HAP-1 (cell line): ENCODE measurements at regions not wholly inside any gene's neighbourhood (a gene's known extent, or its start where the extent isn't known, plus 50 kb on each side); places are given as distances from the start of the nearest gene placed in this dataset.
"Not testable (repeated sequence)": the region's sequence is repeated elsewhere in the genome, so short reads cannot be mapped to it uniquely, and the experiment has no call there.

Experiments
- DNase-seq, 2 experiments: peaks; one replicate each; pipeline ENCODE4 v3.0.0-alpha.2; 2016 to 2020; ENCODE audit warnings: low spot score in 2 of 2
- H3K27me3 ChIP-seq: fragments of 250-450 bp; sonication (Bioruptor Pico); 2 replicates; pipeline ENCODE4 v1.5.1; 2020; ENCODE audit warnings: low read depth, mild to moderate bottlenecking, moderate library complexity
- H3K36me3 ChIP-seq: fragments of 250-450 bp; sonication (Bioruptor Pico); replicated peaks from 2 replicates; pipeline ENCODE4 v1.5.1; 2020; ENCODE audit warnings: mild to moderate bottlenecking
- H3K4me1 ChIP-seq: fragments of 250-450 bp; sonication (Bioruptor Pico); 2 replicates; pipeline ENCODE4 v1.5.1; 2020; ENCODE audit warnings: mild to moderate bottlenecking
- H3K4me3 ChIP-seq: fragments of 250-450 bp; sonication (Bioruptor Pico); 2 replicates; pipeline ENCODE4 v1.5.1; 2020; ENCODE audit warnings: mild to moderate bottlenecking, moderate library complexity
- H3K9me3 ChIP-seq: fragments of 250-450 bp; sonication (Bioruptor Pico); 2 replicates; pipeline ENCODE4 v1.5.1; 2020; ENCODE audit warnings: mild to moderate bottlenecking, moderate library complexity
- in situ Hi-C: fragments of 300-500 bp; cut with MboI; formaldehyde crosslinking; loops from 3 replicates; pipeline ENCODE4 v1.14.3; 2020; ENCODE audit warnings: low sequenced_read_pairs, inconsistent platforms, mixed read lengths

DNA sequence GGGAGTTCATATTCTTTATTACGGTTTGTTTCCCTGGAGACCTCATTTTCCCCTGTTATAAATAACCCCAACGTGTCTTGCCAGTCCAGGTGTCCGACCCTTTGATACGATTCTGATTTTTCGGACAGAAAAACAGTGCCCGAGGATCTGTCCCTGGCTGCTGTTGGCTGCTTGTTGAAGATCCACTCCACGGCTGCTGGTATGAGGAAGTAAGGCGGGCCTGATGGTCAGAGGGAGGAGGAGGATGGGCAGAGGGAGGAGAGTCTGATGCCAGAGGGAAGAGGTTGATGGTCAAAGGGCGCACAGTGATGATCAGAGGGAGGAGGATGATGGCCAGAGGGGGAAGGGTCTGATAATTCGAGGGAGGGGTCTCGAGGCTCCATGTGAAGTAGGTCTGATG lies 99.9 kb downstream of the ATP6V0E2 start:
- H3K4me3 ChIP-seq, H3K36me3 ChIP-seq, H3K4me1 ChIP-seq, DNase-seq, H3K27me3 ChIP-seq, H3K9me3 ChIP-seq, in situ Hi-C loops: not testable (repeated sequence)

DNA sequence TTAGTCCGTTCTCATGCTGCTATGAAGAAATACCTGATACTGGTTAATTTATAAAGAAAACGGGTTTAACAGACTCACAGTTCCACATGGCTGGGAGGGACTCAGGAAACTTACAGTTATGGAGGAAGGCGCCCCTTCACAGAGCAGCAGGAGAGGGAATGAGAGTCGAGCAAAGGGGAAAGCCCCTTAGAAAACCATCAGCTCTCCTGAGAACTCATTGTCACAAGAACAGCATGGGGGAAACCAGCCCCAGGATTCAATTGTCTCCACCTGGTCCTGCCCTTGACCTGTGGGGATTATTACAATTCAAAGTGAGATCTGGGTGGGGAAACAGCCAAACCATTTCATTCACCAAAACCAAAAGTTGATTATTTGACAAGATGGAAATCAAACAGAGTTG lies 101.8 kb downstream of the ATP6V0E2 start:
- in situ Hi-C loops, H3K4me3 ChIP-seq: not testable (repeated sequence)

DNA sequence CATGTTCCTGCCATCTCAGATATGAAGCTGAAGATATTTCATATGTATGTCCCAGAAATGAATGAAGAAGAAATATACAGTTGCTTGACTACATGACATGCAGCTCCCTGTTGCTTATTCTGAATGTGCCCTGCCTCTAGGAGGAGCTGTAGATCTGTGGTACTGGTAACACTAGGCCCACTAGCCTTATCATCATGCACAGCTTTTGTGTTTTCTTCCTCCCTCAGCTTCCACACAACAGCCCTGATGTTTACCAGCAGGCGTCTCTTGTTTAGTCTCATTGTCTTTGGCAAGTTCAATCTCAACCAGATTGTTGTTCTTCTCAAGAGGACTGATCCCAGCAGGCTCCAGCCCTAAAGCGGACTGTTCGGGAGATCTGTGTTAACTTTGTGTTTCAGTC lies 104.8 kb downstream of the ATP6V0E2 start:
- H3K27me3 ChIP-seq, H3K36me3 ChIP-seq, DNase-seq, in situ Hi-C loops, H3K4me3 ChIP-seq, H3K4me1 ChIP-seq, H3K9me3 ChIP-seq: not testable (repeated sequence)

More for the DNA sequence above, 101.8 kb downstream of the ATP6V0E2 start:
- H3K27me3 ChIP-seq, H3K36me3 ChIP-seq, H3K4me1 ChIP-seq, H3K9me3 ChIP-seq, DNase-seq: not testable (repeated sequence)

DNA sequence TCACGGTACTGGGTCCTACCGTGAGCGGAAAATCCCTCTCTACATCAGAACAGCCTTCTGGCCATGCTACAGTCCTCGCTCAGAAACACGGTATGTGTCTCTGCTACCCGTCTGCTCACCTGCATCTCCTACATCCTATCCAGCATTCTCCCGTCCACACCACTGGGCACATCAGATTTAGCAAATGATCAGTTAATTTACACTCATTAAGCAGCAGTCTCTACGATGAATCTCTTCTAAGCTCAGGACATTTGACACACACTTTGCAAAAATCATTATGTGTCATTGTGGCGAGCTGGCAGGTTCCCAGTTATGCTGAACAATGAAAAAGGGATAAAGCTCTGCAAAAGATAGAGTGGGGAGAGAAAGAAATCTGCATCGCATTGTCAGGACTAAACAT lies 105.2 kb downstream of the ATP6V0E2 start:
- H3K4me3 ChIP-seq, H3K4me1 ChIP-seq, H3K9me3 ChIP-seq, H3K36me3 ChIP-seq, in situ Hi-C loops, DNase-seq, H3K27me3 ChIP-seq: not testable (repeated sequence)

DNA sequence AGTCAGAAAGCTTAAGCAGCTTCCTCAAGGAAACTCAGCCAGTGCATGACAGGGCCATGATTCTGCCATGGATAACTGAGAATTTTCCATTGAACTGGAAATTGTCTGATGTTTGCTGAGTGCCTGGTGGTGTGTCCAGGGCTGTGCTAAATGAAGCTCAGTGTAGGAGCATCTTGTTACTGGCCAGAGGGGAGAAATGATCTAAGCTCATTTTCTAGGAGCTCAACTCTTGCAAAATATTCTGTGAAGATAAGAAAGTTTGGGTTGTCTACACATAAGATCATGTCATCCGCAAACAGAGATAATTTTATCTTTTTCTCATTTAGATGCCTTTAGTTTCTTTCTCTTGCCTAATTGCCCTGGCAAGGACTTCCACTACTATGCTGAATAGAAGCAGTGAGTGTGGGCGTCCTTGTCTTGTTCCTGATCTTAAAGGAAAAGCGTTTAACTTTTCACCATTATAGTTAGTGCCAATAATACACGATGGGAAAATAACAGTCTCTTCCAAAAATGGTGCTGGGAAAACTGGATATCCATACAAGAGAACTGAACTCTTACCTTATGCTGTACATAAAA lies 108.9 kb downstream of the ATP6V0E2 start:
- H3K4me1 ChIP-seq, H3K27me3 ChIP-seq, H3K9me3 ChIP-seq, in situ Hi-C loops, H3K4me3 ChIP-seq, H3K36me3 ChIP-seq, DNase-seq: not testable (repeated sequence)

DNA sequence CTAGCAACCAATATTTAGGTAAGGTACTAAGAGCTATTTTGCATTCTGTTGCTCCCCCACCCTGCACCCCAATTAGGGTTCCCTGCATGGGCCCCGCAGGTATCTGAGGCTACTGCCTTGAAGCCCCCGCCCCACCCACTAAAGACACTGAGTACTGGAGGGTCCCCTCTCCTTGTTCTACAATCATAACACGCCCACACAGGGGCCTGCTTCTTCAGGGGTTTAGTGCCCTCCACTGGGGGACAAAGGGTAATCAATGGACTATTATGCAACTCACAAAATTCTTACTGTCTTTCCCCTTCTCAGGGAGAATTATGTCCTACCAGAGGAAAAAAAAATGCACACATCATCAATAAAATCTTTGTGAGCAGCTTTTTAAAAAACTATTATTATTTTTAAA lies 113.1 kb downstream of the ATP6V0E2 start:
- H3K27me3 ChIP-seq, H3K9me3 ChIP-seq, in situ Hi-C loops, H3K4me3 ChIP-seq, H3K4me1 ChIP-seq, DNase-seq, H3K36me3 ChIP-seq: not testable (repeated sequence)

DNA sequence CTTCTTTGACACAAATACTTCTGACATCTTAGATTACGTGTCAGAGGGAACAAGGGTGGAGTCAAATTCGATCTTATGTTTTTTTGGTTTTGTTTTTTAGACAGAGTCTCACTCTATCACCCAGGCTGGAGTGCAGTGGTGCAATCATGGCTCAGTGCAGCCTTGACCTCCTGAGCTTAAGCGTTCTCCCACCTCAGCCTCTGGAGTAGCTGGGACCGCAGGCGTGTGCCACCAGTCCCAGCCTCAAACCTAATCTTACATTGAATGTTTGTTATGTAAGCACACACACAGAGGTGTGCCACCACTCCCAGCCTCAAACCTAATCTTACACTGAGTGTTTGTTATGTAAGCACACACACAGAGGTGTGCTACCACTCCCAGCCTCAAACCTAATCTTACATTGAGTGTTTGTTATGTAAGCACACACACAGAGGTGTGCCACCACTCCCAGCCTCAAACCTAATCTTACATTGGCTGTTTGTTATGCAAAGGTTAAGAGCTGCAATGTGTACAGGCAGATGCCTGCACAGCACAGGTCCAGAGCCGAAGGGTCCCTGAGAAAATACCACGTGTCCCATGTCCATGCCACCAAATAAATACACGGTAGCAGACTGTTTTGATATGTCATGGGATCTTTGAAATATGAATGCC lies 118.0 kb downstream of the ATP6V0E2 start:
- H3K4me1 ChIP-seq, DNase-seq, H3K27me3 ChIP-seq, in situ Hi-C loops, H3K36me3 ChIP-seq, H3K4me3 ChIP-seq, H3K9me3 ChIP-seq: not testable (repeated sequence)

DNA sequence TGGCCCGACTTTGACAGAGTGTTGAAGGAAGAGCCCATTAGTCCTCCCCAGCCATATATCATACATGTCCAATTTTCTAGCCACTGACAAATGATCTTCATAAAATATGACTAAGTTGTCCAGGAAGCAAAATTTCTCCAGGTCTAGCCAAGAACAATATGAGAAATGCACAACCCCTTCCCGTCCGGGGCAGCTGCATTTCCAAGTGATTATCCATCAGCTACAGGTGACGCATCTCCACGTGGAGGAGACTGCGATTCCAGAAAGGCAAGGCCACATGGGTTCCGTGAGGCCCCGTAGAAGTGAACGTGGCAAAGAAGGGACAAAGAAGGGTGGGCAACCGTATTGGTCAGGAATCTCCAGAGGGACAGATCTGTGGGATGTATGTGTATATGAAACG lies 118.6 kb downstream of the ATP6V0E2 start:
- H3K27me3 ChIP-seq, H3K4me1 ChIP-seq, H3K9me3 ChIP-seq, in situ Hi-C loops, H3K4me3 ChIP-seq, DNase-seq, H3K36me3 ChIP-seq: not testable (repeated sequence)

DNA sequence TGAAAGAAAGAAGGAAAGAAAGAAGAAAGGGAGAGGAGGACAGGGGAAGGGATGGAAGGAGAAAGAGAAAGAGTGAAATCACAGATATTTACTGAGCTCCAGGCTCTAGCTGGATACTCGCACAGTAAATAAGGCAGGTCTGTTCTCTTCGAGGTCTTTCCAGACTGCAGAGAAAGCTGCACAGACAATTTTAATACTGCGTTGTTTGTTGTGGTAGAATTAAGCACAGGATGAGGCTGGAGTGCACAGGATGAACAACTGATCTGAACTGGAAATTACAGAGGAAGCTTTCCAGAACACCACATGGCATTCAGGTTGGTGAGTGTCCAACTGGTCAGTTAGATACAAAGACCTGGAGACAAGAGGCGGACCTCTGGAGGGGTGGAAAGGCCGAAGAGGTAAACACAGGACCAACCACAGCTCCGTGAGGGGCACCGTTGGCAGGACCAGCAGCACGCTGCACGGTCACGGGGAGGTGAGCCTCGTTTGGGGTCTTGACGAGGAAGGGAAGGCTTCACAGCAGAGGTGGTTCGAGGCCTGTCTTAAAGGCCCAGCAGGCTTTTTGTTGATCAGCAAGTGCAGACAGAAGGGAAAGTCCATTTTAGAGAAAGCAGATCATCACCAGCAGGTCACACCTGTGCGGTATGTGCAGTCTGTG lies 121.7 kb downstream of the ATP6V0E2 start:
- H3K36me3 ChIP-seq, H3K27me3 ChIP-seq, DNase-seq, H3K9me3 ChIP-seq, H3K4me3 ChIP-seq, in situ Hi-C loops, H3K4me1 ChIP-seq: not testable (repeated sequence)

DNA sequence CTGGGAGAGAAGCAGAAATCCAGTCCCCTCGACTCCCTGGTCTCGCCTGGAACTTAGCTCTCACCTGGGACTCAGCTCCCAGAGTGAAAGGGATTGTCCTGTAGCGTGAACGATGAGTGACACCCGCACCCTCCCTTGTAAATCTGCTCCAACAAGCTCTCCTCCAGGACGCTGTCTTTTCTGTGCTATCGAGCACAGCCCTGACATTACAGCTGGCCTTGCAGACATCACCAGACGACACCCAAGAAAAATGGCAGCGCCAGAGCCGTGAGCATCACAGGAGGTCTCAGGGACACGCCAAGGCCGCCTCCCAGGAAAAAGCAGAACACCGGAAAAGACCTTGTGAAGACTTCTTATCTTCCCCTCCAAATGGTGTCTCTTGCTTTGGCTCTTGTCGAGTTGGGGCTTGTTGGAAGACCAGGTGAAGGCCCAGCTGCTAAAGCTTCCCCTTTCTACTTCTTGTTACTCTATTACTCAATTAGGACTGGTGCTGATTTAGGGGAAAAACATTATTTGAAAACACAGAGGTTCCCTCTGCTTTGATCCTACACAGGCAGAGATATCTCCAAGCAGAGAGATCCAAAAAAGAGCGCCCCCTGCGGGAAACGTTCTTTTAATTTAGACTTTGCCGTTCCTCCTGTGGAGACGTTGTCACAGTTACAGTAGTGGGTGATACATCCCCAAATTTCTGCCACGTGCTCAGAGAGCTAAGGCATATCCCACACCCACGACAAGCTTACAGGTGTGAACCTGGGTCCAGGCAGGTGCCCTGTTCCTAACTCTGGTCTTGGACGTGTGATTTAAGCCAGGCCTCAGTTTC lies 127.2 kb downstream of the ATP6V0E2 start:
- H3K27me3 ChIP-seq, H3K4me1 ChIP-seq, H3K36me3 ChIP-seq, in situ Hi-C loops, H3K4me3 ChIP-seq, H3K9me3 ChIP-seq, DNase-seq: not testable (repeated sequence)

DNA sequence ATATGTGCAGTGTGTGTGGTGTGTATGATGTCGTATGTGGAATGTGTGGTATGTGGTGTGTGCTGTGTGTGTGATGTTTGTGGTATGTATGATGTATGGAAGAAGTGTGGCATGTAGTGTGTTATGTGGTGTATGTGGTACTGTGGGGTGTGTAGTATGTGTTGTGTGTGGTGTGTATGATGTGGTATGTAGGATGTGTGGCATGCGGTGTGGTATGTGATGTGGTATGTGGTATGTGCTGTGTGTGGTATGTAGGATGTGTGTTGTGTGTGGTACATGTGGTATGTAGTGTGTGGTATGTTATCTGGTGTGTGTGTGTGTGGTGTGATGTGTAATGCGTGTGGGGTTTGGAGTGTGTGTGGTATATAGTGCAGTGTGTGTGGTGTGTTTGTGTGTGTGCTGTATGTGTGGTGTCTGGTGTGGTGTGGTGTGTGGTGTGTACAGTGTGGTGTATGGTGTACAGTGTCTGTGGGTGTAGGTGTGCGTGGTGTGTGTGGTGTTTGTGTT lies 129.6 kb downstream of the ATP6V0E2 start:
- in situ Hi-C loops = no loop called here
- H3K27me3 ChIP-seq = no peaks in the 10 kb centered on the region
- H3K4me1 ChIP-seq = no peaks in the 10 kb centered on the region
- no peak for DNase-seq
- no peaks in the 10 kb centered on the region for H3K36me3 ChIP-seq
- no peaks in the 10 kb centered on the region for H3K9me3 ChIP-seq
- H3K4me3 ChIP-seq = no peak overlapping the region

DNA sequence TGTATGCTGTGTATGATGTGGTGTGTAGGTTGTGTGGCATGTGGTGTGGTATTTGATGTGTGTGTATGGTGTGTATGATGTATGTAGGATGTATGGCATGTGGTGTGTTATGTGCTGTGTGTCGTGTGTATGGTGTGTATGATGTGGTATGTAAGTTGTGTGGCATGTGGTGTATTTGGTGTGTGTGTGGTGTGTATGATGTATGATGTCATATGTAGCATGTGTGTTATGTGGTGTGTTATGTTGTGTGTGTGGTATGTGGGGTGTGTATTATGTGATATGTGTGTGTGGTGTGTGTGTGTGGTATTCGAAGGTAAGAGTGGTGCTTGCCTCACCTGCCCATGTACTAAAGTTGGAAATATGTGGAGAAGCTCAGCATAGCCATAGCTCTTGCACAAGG lies 130.2 kb downstream of the ATP6V0E2 start:
- H3K9me3 ChIP-seq, H3K4me1 ChIP-seq, DNase-seq, in situ Hi-C loops, H3K36me3 ChIP-seq, H3K27me3 ChIP-seq, H3K4me3 ChIP-seq: not testable (repeated sequence)

DNA sequence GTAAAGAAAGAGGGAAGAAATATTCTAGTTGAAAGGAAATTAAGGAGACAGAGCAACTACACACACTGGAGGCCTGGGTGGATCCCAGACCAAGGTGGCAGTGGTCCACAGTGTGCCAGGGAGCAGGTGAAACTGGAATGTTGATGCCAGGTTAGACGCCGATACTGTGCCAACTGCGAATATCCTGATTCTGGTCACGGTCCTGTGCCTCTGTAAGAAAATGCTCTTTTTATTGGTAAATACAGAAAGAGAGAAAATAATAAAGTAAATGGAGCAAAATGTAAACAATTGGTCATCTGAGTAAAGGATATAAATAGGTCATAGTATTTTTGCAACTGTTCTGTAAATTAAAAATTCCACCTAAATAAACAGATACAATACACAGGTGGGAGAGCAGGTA lies 131.1 kb downstream of the ATP6V0E2 start:
- in situ Hi-C loops, DNase-seq, H3K4me1 ChIP-seq, H3K4me3 ChIP-seq, H3K9me3 ChIP-seq, H3K36me3 ChIP-seq, H3K27me3 ChIP-seq: not testable (repeated sequence)
